H1 (cell line): ENCODE measurements at regions not wholly inside any gene's neighbourhood (a gene's known extent, or its start where the extent isn't known, plus 50 kb on each side); places are given as distances from the start of the nearest gene placed in this dataset.

ENCODE experiments used
- CTCF ChIA-PET: fragments of 300-600 bp; sonication (Branson Sonifier 250); formaldehyde crosslinking; loops from one replicate; lab custom pipeline; 2021; ENCODE audit not compliant: partially characterized antibody; lab: Charles Lee
- POLR2A ChIA-PET: fragments of 300-600 bp; sonication (Branson Sonifier 250); formaldehyde crosslinking; loops from one replicate; lab custom pipeline; 2021; ENCODE audit warnings: inconsistent platforms; ENCODE audit not compliant: partially characterized antibody; lab: Charles Lee
- DNase-seq, 2 experiments: peaks; one replicate each; pipeline versions ENCODE4 v3.0.0 to v3.0.0-alpha.2; 2010 to 2022; ENCODE audit warnings: low spot score in 2 of 2, low read depth in 1 of 2, mixed read lengths in 1 of 2
- FAIRE-seq: peaks from 2 replicates; lab custom pipeline; 2011; peaks lifted over from hg19 to GRCh38; lab: Jason Lieb, UNC
- H2AFZ ChIP-seq: 2 replicates; pipeline ENCODE4 v1.8.1; 2012; ENCODE audit warnings: low read length, inconsistent platforms
- H2AK5ac ChIP-seq: 2 replicates; pipeline ENCODE4 v1.6.1; 2013; ENCODE audit warnings: low read depth, low read length
- H2BK120ac ChIP-seq: replicated peaks from 2 replicates; pipeline ENCODE3; 2013; ENCODE audit warnings: low read depth, low read length, inconsistent platforms
- H2BK12ac ChIP-seq: 2 replicates; pipeline ENCODE4 v1.6.1; 2013; ENCODE audit warnings: low read depth, low read length
- H2BK15ac ChIP-seq: 2 replicates; pipeline ENCODE4 v1.6.1; 2013; ENCODE audit warnings: low read length
- H2BK20ac ChIP-seq: 2 replicates; pipeline ENCODE4 v1.6.1; 2013; ENCODE audit warnings: low read length
- H2BK5ac ChIP-seq: 2 replicates; pipeline ENCODE4 v1.6.1; 2013; ENCODE audit warnings: low read depth, low read length
- H3K14ac ChIP-seq: 2 replicates; pipeline ENCODE4 v1.6.1; 2013; ENCODE audit warnings: inconsistent platforms; ENCODE audit not compliant: insufficient read length
- H3K18ac ChIP-seq: 2 replicates; pipeline ENCODE4 v1.6.1; 2013; ENCODE audit warnings: low read length; ENCODE audit errors: extremely low read depth
- H3K23ac ChIP-seq: 2 replicates; pipeline ENCODE4 v1.6.1; 2013; ENCODE audit warnings: inconsistent platforms; ENCODE audit not compliant: insufficient read length
- H3K23me2 ChIP-seq: 2 replicates; pipeline ENCODE4 v1.6.1; 2013; ENCODE audit warnings: low read depth, low read length
- H3K27ac ChIP-seq: 2 replicates; pipeline ENCODE4 v1.6.1; 2011; ENCODE audit warnings: low read depth, low read length, inconsistent platforms
- H3K27me3 ChIP-seq, 4 experiments: replicated peaks in 1 of 4; 1 replicate in 1 of 4; 2 replicates in 3 of 4; pipeline versions ENCODE4 v1.6.1 to v1.8.1; 2011 to 2013; ENCODE audit warnings: low read length in 3 of 4, mild to moderate bottlenecking in 3 of 4, inconsistent platforms in 2 of 4, mixed read lengths in 2 of 4, moderate library complexity in 1 of 4; ENCODE audit not compliant: control insufficient read depth in 3 of 4, insufficient read depth in 3 of 4; ENCODE audit errors: extremely low read depth in 1 of 4
- H3K36me3 ChIP-seq, 4 experiments: 2 replicates each; pipeline versions ENCODE4 v1.6.1 to v1.8.1; 2011 to 2013; ENCODE audit warnings: mild to moderate bottlenecking in 4 of 4, low read length in 3 of 4, moderate library complexity in 2 of 4, control low read depth in 1 of 4, inconsistent platforms in 1 of 4; ENCODE audit not compliant: insufficient read depth in 4 of 4, control insufficient read depth in 2 of 4
- H3K4ac ChIP-seq: replicated peaks from 2 replicates; pipeline ENCODE3; 2013; ENCODE audit warnings: low read length, low read depth, mixed read lengths, inconsistent platforms; ENCODE audit not compliant: insufficient read length
- H3K4me1 ChIP-seq, 4 experiments: replicated peaks in 1 of 4; 1 replicate in 1 of 4; 2 replicates in 3 of 4; pipeline versions ENCODE4 v1.6.1 to v1.8.1; 2011 to 2013; ENCODE audit warnings: low read length in 3 of 4, inconsistent platforms in 2 of 4, mixed read lengths in 1 of 4; ENCODE audit not compliant: insufficient read depth in 4 of 4, control insufficient read depth in 3 of 4
- H3K4me2 ChIP-seq, 2 experiments: 2 replicates each; pipeline versions ENCODE4 v1.6.1 to v1.8.1; 2011 to 2013; ENCODE audit warnings: low read depth in 2 of 2, low read length in 2 of 2, control low read depth in 1 of 2, inconsistent platforms in 1 of 2, mild to moderate bottlenecking in 1 of 2; ENCODE audit not compliant: insufficient read depth in 1 of 2
- H3K4me3 ChIP-seq, 4 experiments: fragments of 200-600, 300-600 bp in 1 of 4; sonication (generic), shearing (Covaris generic), sonication (Bioruptor Twin) in 1 of 4; 2 replicates each; pipeline versions ENCODE4 v1.5.1 to v1.8.1; 2011 to 2016; ENCODE audit warnings: low read length in 4 of 4, low read depth in 3 of 4, control low read depth in 2 of 4, inconsistent platforms in 2 of 4, mild to moderate bottlenecking in 2 of 4, mixed read lengths in 1 of 4, moderate library complexity in 1 of 4; ENCODE audit not compliant: insufficient read depth in 2 of 4; ENCODE audit errors: extremely low read depth in 1 of 4
- H3K56ac ChIP-seq: replicated peaks from 2 replicates; pipeline ENCODE3; 2013; ENCODE audit warnings: low read depth, mild to moderate bottlenecking, mixed read lengths, low read length, inconsistent platforms; ENCODE audit not compliant: insufficient read length
- H3K79me1 ChIP-seq: 2 replicates; pipeline ENCODE4 v1.6.1; 2013; ENCODE audit warnings: low read depth, low read length, control low read depth
- H3K79me2 ChIP-seq, 2 experiments: 2 replicates each; pipeline versions ENCODE4 v1.6.1 to v1.8.1; 2012 to 2013; ENCODE audit warnings: low read length in 2 of 2, mild to moderate bottlenecking in 2 of 2, inconsistent platforms in 1 of 2; ENCODE audit not compliant: insufficient read depth in 2 of 2, control insufficient read depth in 1 of 2
- H3K9ac ChIP-seq, 4 experiments: replicated peaks in 1 of 4; 1 replicate in 1 of 4; 2 replicates in 3 of 4; pipeline versions ENCODE4 v1.6.1 to v1.8.1; 2011 to 2013; ENCODE audit warnings: low read depth in 3 of 4, low read length in 3 of 4, control low read depth in 2 of 4, mild to moderate bottlenecking in 2 of 4, moderate library complexity in 2 of 4, inconsistent platforms in 1 of 4; ENCODE audit errors: extremely low read depth in 1 of 4
- H3K9me3 ChIP-seq, 2 experiments: 2 replicates each; pipeline versions ENCODE4 v1.6.1 to v1.8.1; 2012 to 2013; ENCODE audit warnings: mild to moderate bottlenecking in 2 of 2, moderate library complexity in 2 of 2, control low read depth in 1 of 2, inconsistent platforms in 1 of 2, low read depth in 1 of 2, low read length in 1 of 2, mixed read lengths in 1 of 2; ENCODE audit not compliant: insufficient read depth in 2 of 2
- H4K20me1 ChIP-seq, 2 experiments: replicated peaks in 1 of 2; 2 replicates each; pipeline versions ENCODE3 to v1.8.1; 2011 to 2013; ENCODE audit warnings: inconsistent platforms in 2 of 2, low read length in 2 of 2, mild to moderate bottlenecking in 1 of 2; ENCODE audit not compliant: insufficient read depth in 2 of 2, control insufficient read depth in 1 of 2
- H4K5ac ChIP-seq: 2 replicates; pipeline ENCODE4 v1.6.1; 2013; ENCODE audit warnings: low read length, low read depth, mixed read lengths, inconsistent platforms; ENCODE audit not compliant: insufficient read length
- H4K8ac ChIP-seq: 2 replicates; pipeline ENCODE4 v1.8.0; 2013; ENCODE audit warnings: mild to moderate bottlenecking, moderate library complexity, low read length, inconsistent platforms; ENCODE audit not compliant: insufficient read depth; ENCODE audit errors: extremely low read depth
- H4K91ac ChIP-seq: replicated peaks from 2 replicates; pipeline ENCODE3; 2013; ENCODE audit warnings: low read length, mixed read lengths, inconsistent platforms; ENCODE audit not compliant: insufficient read length
- BCL11A ChIP-seq, 2 experiments: IDR thresholded peaks; one replicate each; pipeline ENCODE4 v1.6.1; 2011; ENCODE audit warnings: low read depth in 2 of 2, low read length in 2 of 2, mild to moderate bottlenecking in 2 of 2
- CBX8 ChIP-seq: fragments of 300-800, 300-1000 bp; sonication (generic); IDR thresholded peaks from 2 replicates; pipeline ENCODE4 v1.7.1; 2016; ENCODE audit warnings: low read depth, low read length, borderline replicate concordance
- CEBPB ChIP-seq: IDR thresholded peaks from 2 replicates; pipeline ENCODE4 v1.6.1; 2012; ENCODE audit warnings: low read depth, low read length
- CHD1 ChIP-seq: IDR thresholded peaks from 2 replicates; pipeline ENCODE4 v1.6.1; 2012; ENCODE audit warnings: low read depth, low read length, improper control_type of control experiment
- EP300 ChIP-seq, 2 experiments: IDR thresholded peaks; 1 replicate in 1 of 2; 2 replicates in 1 of 2; pipeline ENCODE4 v1.6.1; 2011 to 2012; ENCODE audit warnings: low read depth in 2 of 2, low read length in 2 of 2, mild to moderate bottlenecking in 2 of 2, borderline replicate concordance in 1 of 2, inconsistent platforms in 1 of 2, moderate library complexity in 1 of 2
- EZH2 ChIP-seq: fragments of 200-600 bp; sonication (generic); IDR thresholded peaks from 2 replicates; pipeline ENCODE4 v1.7.1; 2012; ENCODE audit warnings: low read depth, mild to moderate bottlenecking, moderate library complexity, low read length, inconsistent platforms; ENCODE audit not compliant: severe bottlenecking
- JUND ChIP-seq: IDR thresholded peaks from 2 replicates; pipeline ENCODE4 v1.6.1; 2011; ENCODE audit warnings: mild to moderate bottlenecking, improper control_type of control experiment, low read length
- KDM1A ChIP-seq: fragments of 200-600, 300-600 bp; sonication (generic); IDR thresholded peaks from 2 replicates; pipeline ENCODE4 v1.7.1; 2016; ENCODE audit warnings: mild to moderate bottlenecking, low read length, borderline replicate concordance
- POLR2A ChIP-seq, 2 experiments: IDR thresholded peaks; 1 replicate in 1 of 2; 2 replicates in 1 of 2; pipeline ENCODE4 v1.6.1; 2011; ENCODE audit warnings: low read depth in 2 of 2, low read length in 2 of 2, mild to moderate bottlenecking in 2 of 2; ENCODE audit errors: control extremely low read depth in 1 of 2
- RFX5 ChIP-seq: IDR thresholded peaks from 2 replicates; pipeline ENCODE4 v1.6.1; 2011; ENCODE audit warnings: low read depth, low read length, improper control_type of control experiment, borderline replicate concordance
- SIX5 ChIP-seq: IDR thresholded peaks from 2 replicates; pipeline ENCODE4 v1.6.1; 2011; ENCODE audit warnings: mild to moderate bottlenecking, low read depth, low read length
- SP2 ChIP-seq: IDR thresholded peaks from 2 replicates; pipeline ENCODE4 v1.6.1; 2012; ENCODE audit warnings: mild to moderate bottlenecking, low read length, inconsistent platforms
- SP4 ChIP-seq: IDR thresholded peaks from 2 replicates; pipeline ENCODE4 v1.6.1; 2012; ENCODE audit warnings: low read length, inconsistent platforms
- ZNF274 ChIP-seq: IDR thresholded peaks from 2 replicates; pipeline ENCODE4 v1.7.0; 2012; ENCODE audit warnings: low read length, borderline replicate concordance; ENCODE audit errors: extremely low read depth
- WGBS, 2 experiments: shearing (Covaris generic) in 1 of 2; methylation state at CpG; one replicate each; pipeline versions ENCODE4 v1.1.6 to v1.1.7; 2013 to 2015; ENCODE audit warnings: low lambda C conversion rate in 2 of 2, mixed read lengths in 2 of 2, inconsistent platforms in 1 of 2, low coverage in 1 of 2, missing lambda C conversion rate in 1 of 2; ENCODE audit not compliant: insufficient replicate concordance in 2 of 2, insufficient coverage in 1 of 2, insufficient read length in 1 of 2; ENCODE audit errors: extremely low coverage in 1 of 2, missing lambda C conversion rate in 1 of 2; 5-methylcytosine and 5-hydroxymethylcytosine counted together
- TF ChIP-seq, protein P1 (sequence below): IDR thresholded peaks from 2 replicates; pipeline ENCODE4 v1.6.1; 2012; ENCODE audit warnings: inconsistent platforms
- TF ChIP-seq, protein P2 (sequence below): IDR thresholded peaks from 2 replicates; pipeline ENCODE4 v1.6.1; 2012; ENCODE audit warnings: inconsistent platforms

- no peaks in the 10 kb centered on the region for H3K23me2 ChIP-seq
- no peak overlapping the region for H4K91ac ChIP-seq
- 87% methylated on average over 7 of the region's 7 CpGs; no CpG with 5 or more reads in 1 of the 2 experiments for WGBS, 2 experiments
- POLR2A ChIA-PET: no interaction called here
- no peak overlapping the region for H3K9ac ChIP-seq
- no peak overlapping the region for H2BK12ac ChIP-seq
- H4K5ac ChIP-seq: no peak overlapping the region
- no peak overlapping the region for H2AK5ac ChIP-seq
- H2BK120ac ChIP-seq: no peak overlapping the region
- CTCF ChIA-PET: no interaction called here
- H4K8ac ChIP-seq: no peak overlapping the region
- H2BK20ac ChIP-seq: no peak overlapping the region
- no peak overlapping the region for H3K23ac ChIP-seq
- no peaks in the 10 kb centered on the region for H3K27me3 ChIP-seq
- no peak overlapping the region for H3K4me2 ChIP-seq
- no peak overlapping the region for H3K14ac ChIP-seq
- H3K79me2 ChIP-seq: no peaks in the 10 kb centered on the region
- no peak overlapping the region for H3K4ac ChIP-seq
- no peak overlapping the region for H3K18ac ChIP-seq
- no peak for FAIRE-seq
- no peak overlapping the region for H2BK15ac ChIP-seq
- no peak overlapping the region for H3K27ac ChIP-seq
- H3K4me1 ChIP-seq: no peaks in the 10 kb centered on the region
- H3K36me3 ChIP-seq: no peaks in the 10 kb centered on the region
- no peak for DNase-seq
- H3K79me1 ChIP-seq: no peaks in the 10 kb centered on the region
- no peak overlapping the region for H2AFZ ChIP-seq
- no peak overlapping the region for H2BK5ac ChIP-seq
- no peaks in the 10 kb centered on the region for H4K20me1 ChIP-seq
- H3K9me3 ChIP-seq: no peaks in the 10 kb centered on the region
- H3K56ac ChIP-seq: no peak overlapping the region
- H3K4me3 ChIP-seq: no peak overlapping the region
- TF ChIP-seq JUND: no peak
- no peak for TF ChIP-seq EP300 (IDR thresholded peaks at IDR 0.05; ENCODE audit: borderline replicate concordance in 1 of 2, low read depth in 2 of 2, low read length in 2 of 2)
- no peak for TF ChIP-seq EZH2
- no peak for TF ChIP-seq ZNF274
- TF ChIP-seq, protein P1, sequence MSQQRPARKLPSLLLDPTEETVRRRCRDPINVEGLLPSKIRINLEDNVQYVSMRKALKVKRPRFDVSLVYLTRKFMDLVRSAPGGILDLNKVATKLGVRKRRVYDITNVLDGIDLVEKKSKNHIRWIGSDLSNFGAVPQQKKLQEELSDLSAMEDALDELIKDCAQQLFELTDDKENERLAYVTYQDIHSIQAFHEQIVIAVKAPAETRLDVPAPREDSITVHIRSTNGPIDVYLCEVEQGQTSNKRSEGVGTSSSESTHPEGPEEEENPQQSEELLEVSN: no peak
- TF ChIP-seq KDM1A: no peak
- no peak for TF ChIP-seq CBX8
- no peak for TF ChIP-seq SIX5
- TF ChIP-seq CEBPB: no peak; the same call in 1 of the 2 replicates
- no peak for TF ChIP-seq CHD1
- TF ChIP-seq, protein P2, sequence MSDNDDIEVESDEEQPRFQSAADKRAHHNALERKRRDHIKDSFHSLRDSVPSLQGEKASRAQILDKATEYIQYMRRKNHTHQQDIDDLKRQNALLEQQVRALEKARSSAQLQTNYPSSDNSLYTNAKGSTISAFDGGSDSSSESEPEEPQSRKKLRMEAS: no peak
- no peak for TF ChIP-seq RFX5
- no peak for TF ChIP-seq SP4
- TF ChIP-seq SP2: no peak
- TF ChIP-seq POLR2A (IDR thresholded peaks at IDR 0.05; ENCODE audit: control extremely low read depth in 1 of 2, low read depth in 2 of 2, low read length in 2 of 2): no peak
- TF ChIP-seq BCL11A (IDR thresholded peaks at IDR 0.05; ENCODE audit: low read depth in 2 of 2, low read length in 2 of 2): no peak
Measured at GRCh38 chr14:98462908-98463307, 809.1 kb downstream of the BCL11B start.
